ENCODE measurements at regions not wholly inside any gene's neighbourhood (a gene's known extent, or its start where the extent isn't known, plus 50 kb on each side); places are given as distances from the start of the nearest gene placed in this dataset.
"Not testable (repeated sequence)": the region's sequence is repeated elsewhere in the genome, so short reads cannot be mapped to it uniquely, and the experiment has no call there.

- no peak overlapping the region for H3K27ac Mint-ChIP-seq
- H3K27me3 Mint-ChIP-seq, result no peaks in the 10 kb centered on the region
- H3K4me3 Mint-ChIP-seq, result no peak overlapping the region
- no peak for DNase-seq (ENCODE audit: extremely low spot score, unreplicated experiment)
- no peaks in the 10 kb centered on the region for H3K36me3 Mint-ChIP-seq
- H3K4me1 Mint-ChIP-seq (ENCODE audit: unreplicated experiment), result peaks cover 8% of the 10 kb centered on the region
- no peaks in the 10 kb centered on the region for H3K9me3 Mint-ChIP-seq
- no peak for TF ChIP-seq CTCF (conservative IDR thresholded peaks at IDR 0.05)
These were observed 401.9 kb downstream of the THBS2 start for GRCh38 chr6:168851460-168852375.

- DNase-seq (ENCODE audit: extremely low spot score, unreplicated experiment); H3K36me3 Mint-ChIP-seq; H3K4me3 Mint-ChIP-seq; H3K9me3 Mint-ChIP-seq; H3K27me3 Mint-ChIP-seq; H3K27ac Mint-ChIP-seq; H3K4me1 Mint-ChIP-seq (ENCODE audit: unreplicated experiment): not testable (repeated sequence)
These were observed 403.5 kb downstream of the THBS2 start for GRCh38 chr6:168850027-168850736.

GRCh38 chr6:168849459-168849858, 404.2 kb downstream of the THBS2 start:
- H3K36me3 Mint-ChIP-seq, result no peaks in the 10 kb centered on the region
- H3K4me1 Mint-ChIP-seq (ENCODE audit: unreplicated experiment), result peaks cover 8% of the 10 kb centered on the region
- no peak overlapping the region for H3K4me3 Mint-ChIP-seq
- H3K27me3 Mint-ChIP-seq, result peaks cover 3% of the 10 kb centered on the region
- TF ChIP-seq CTCF (conservative IDR thresholded peaks at IDR 0.05), result no peak
- no peaks in the 10 kb centered on the region for H3K9me3 Mint-ChIP-seq
- DNase-seq (ENCODE audit: extremely low spot score, unreplicated experiment), result no peak
- no peak overlapping the region for H3K27ac Mint-ChIP-seq

- H3K36me3 Mint-ChIP-seq, result no peaks in the 10 kb centered on the region
- no peak for TF ChIP-seq CTCF (conservative IDR thresholded peaks at IDR 0.05)
- peaks cover 3% of the 10 kb centered on the region for H3K27me3 Mint-ChIP-seq
- no peaks in the 10 kb centered on the region for H3K9me3 Mint-ChIP-seq
- H3K27ac Mint-ChIP-seq, result no peak overlapping the region
- no peak for DNase-seq (ENCODE audit: extremely low spot score, unreplicated experiment)
- peaks cover 8% of the 10 kb centered on the region for H3K4me1 Mint-ChIP-seq (ENCODE audit: unreplicated experiment)
- H3K4me3 Mint-ChIP-seq, result no peak overlapping the region
These were observed 404.8 kb downstream of the THBS2 start for GRCh38 chr6:168848797-168849196.

GRCh38 chr6:168844821-168845609, 404.0 kb downstream of the SMOC2 start:
- Mint-ChIP-seq H3K4me3 (no peak overlapping the region), H3K9me3 (no peaks in the 10 kb centered on the region), H3K4me1 (ENCODE audit: unreplicated experiment) (no peaks in the 10 kb centered on the region), H3K27ac (no peak overlapping the region), H3K27me3 (peaks cover 8% of the 10 kb centered on the region), H3K36me3 (no peaks in the 10 kb centered on the region)
- TF ChIP-seq CTCF (conservative IDR thresholded peaks at IDR 0.05), result no peak
- no peak for DNase-seq (ENCODE audit: extremely low spot score, unreplicated experiment)

- H3K27ac Mint-ChIP-seq; H3K36me3 Mint-ChIP-seq; H3K4me3 Mint-ChIP-seq; H3K9me3 Mint-ChIP-seq; DNase-seq (ENCODE audit: extremely low spot score, unreplicated experiment): not testable (repeated sequence)
- Mint-ChIP-seq H3K27me3 (peaks cover 26% of the 10 kb centered on the region), H3K4me1 (ENCODE audit: unreplicated experiment) (peaks cover 11% of the 10 kb centered on the region)
These were observed 401.7 kb downstream of the SMOC2 start for GRCh38 chr6:168842632-168843212.

All from type B pancreatic cell (in vitro differentiated cells).